HCT116 (cell line): ENCODE measurements at regions not wholly inside any gene's neighbourhood (a gene's known extent, or its start where the extent isn't known, plus 50 kb on each side); places are given as distances from the start of the nearest gene placed in this dataset.

ENCODE experiments used
- CEBPB ChIP-seq: IDR thresholded peaks from 2 replicates; pipeline ENCODE4 v1.6.1; 2012; ENCODE audit warnings: low read depth
- CTCF ChIP-seq, 3 experiments: fragments of 200-600 bp in 1 of 3; sonication (generic) in 1 of 3; IDR thresholded peaks in 2 of 3; conservative IDR thresholded peaks in 1 of 3; 2 replicates each; pipeline ENCODE4 v1.5.1; 2012 to 2017; ENCODE audit warnings: low read depth in 2 of 3, low read length in 2 of 3, antibody characterized with exemption in 1 of 3, borderline replicate concordance in 1 of 3, control low read depth in 1 of 3, mild to moderate bottlenecking in 1 of 3, mixed read lengths in 1 of 3, mixed run types in 1 of 3, moderate library complexity in 1 of 3; ENCODE audit not compliant: insufficient read depth in 1 of 3
- EZH2 ChIP-seq: fragments of 200-600 bp; sonication (generic); IDR thresholded peaks from 2 replicates; pipeline ENCODE4 v1.6.1; 2017; ENCODE audit warnings: antibody characterized with exemption, mixed run types
- EZH2phosphoT487 ChIP-seq: fragments of 200-600 bp; IDR thresholded peaks from 2 replicates; pipeline ENCODE4 v1.6.1; 2018; ENCODE audit warnings: antibody characterized with exemption, borderline replicate concordance
- POLR2A ChIP-seq: IDR thresholded peaks from 2 replicates; pipeline ENCODE4 v1.7.0; 2011; ENCODE audit warnings: borderline replicate concordance; ENCODE audit not compliant: insufficient read depth, insufficient read length; ENCODE audit errors: extremely low read depth
- POLR2AphosphoS5 ChIP-seq: IDR thresholded peaks from 2 replicates; pipeline ENCODE4 v1.6.1; 2011; ENCODE audit warnings: mild to moderate bottlenecking, low read depth, low read length, moderate library complexity
- REST ChIP-seq: IDR thresholded peaks from 2 replicates; pipeline ENCODE4 v1.6.1; 2012; ENCODE audit warnings: low read depth
- ZNF274 ChIP-seq: fragments of 200-500 bp; sonication (Bioruptor generic); IDR thresholded peaks from 2 replicates; pipeline ENCODE4 v1.6.1; 2014; ENCODE audit warnings: mild to moderate bottlenecking, low read depth, low read length, inconsistent platforms

- TF ChIP-seq CTCF (IDR thresholded peaks at IDR 0.05 in 2 of 3, conservative IDR thresholded peaks at IDR 0.05 in 1 of 3; ENCODE audit: borderline replicate concordance in 1 of 3, insufficient read depth in 1 of 3, low read depth in 2 of 3, low read length in 2 of 3): no peak
- no peak for TF ChIP-seq EZH2
- TF ChIP-seq EZH2phosphoT487: no peak
- TF ChIP-seq POLR2AphosphoS5: no peak
- no peak for TF ChIP-seq CEBPB
- no peak for TF ChIP-seq POLR2A
- TF ChIP-seq REST: no peak
- no peak for TF ChIP-seq ZNF274
These were observed 229.2 kb downstream of the ADAMTS15 start for GRCh38 chr11:130677486-130678153.
